HG02798 (cell line): ENCODE measurements at regions not wholly inside any gene's neighbourhood (a gene's known extent, or its start where the extent isn't known, plus 50 kb on each side); places are given as distances from the start of the nearest gene placed in this dataset.
A peak's percentile ranks its signal among the peaks of the same experiment; 100 is the strongest.

Experiments
- ATAC-seq: cut with Tn5 transposase; IDR thresholded peaks from one replicate; pipeline ENCODE4 v1.9.1; 2021; ENCODE audit warnings: mild to moderate bottlenecking; ENCODE audit not compliant: unreplicated experiment, poor library complexity

- ATAC-seq = no peak
These were observed 232.0 kb downstream of the SNCA start for GRCh38 chr4:89604951-89605350.

GRCh38 chr4:89599026-89599425 is 237.9 kb downstream of the SNCA start:
- no peak for ATAC-seq

GRCh38 chr4:89598602-89599001 is 238.4 kb downstream of the SNCA start:
- no peak for ATAC-seq

DNA sequence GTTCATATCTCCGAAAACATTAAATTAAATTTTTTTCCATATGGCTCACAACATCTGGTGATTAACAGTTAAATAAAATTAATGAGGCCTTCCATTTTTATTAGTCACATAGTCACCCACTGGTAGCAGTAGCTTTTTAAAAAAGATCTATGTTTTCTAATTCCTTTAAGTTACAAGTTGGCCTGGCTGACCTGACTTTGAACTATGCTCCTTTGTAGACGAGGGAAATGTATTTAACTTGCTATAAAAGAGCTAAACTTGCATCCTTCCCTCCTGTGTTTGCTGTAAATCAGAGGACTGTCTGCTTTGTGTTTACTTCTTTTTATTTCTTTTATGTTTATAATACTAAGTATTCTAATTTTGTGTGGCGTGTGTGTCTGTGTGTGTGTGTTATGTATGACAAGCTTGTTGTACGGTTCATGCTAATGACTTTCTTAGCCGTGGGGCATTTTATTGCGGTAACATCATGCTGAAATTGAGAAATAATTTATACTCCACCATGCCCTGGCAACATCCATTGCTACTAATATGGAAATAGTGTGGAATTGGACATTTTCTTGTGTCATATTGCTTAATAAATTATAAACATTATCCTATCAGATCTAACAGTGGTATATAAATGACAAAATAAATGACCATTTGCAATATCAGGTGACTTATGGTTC is 241.7 kb downstream of the SNCA start:
- ATAC-seq = no peak

- ATAC-seq = no peak
These were observed 246.8 kb downstream of the SNCA start for GRCh38 chr4:89590128-89590527.

- no peak for ATAC-seq
These were observed 248.5 kb downstream of the SNCA start for GRCh38 chr4:89588421-89588820.

DNA sequence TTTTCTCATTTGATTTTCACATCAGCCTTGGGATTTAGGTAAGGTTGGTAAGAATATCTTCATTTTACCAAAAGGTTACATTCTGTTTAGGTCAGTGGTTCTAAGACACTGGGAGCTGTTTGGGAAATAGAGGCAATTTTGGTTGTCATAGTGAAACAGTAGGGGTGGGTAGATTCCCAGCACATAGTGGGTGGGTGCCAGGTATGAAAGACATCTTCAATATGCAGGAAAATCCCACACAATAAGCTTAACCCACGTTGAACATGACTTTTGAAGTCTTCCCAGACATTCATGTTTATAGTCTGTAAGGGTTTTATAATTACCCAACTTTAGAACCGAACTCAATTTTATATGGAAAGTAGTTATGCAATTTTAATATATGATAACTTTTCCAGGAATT is 249.6 kb downstream of the SNCA start:
- no peak for ATAC-seq

GRCh38 chr4:89586864-89587263 is 250.1 kb downstream of the SNCA start:
- ATAC-seq = no peak

DNA sequence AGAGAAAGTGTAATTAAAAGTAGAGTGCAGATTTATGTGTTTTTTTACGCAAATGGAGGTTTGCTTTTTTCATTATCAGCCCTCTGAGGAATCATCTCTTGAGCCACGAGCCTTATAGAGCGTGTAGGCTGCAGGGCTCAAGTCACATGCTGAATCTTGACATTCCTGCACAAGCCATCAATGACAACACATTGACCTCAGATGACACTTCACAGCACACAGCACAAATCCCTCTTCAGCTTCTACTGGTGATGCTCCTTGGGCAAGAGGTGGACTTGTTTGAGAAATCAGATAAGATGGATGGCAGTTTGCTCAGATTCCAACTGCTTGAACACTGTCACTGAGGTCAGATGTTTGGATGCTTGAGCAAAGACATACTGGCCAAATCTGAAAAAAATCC is 250.6 kb downstream of the SNCA start:
- no peak for ATAC-seq

DNA sequence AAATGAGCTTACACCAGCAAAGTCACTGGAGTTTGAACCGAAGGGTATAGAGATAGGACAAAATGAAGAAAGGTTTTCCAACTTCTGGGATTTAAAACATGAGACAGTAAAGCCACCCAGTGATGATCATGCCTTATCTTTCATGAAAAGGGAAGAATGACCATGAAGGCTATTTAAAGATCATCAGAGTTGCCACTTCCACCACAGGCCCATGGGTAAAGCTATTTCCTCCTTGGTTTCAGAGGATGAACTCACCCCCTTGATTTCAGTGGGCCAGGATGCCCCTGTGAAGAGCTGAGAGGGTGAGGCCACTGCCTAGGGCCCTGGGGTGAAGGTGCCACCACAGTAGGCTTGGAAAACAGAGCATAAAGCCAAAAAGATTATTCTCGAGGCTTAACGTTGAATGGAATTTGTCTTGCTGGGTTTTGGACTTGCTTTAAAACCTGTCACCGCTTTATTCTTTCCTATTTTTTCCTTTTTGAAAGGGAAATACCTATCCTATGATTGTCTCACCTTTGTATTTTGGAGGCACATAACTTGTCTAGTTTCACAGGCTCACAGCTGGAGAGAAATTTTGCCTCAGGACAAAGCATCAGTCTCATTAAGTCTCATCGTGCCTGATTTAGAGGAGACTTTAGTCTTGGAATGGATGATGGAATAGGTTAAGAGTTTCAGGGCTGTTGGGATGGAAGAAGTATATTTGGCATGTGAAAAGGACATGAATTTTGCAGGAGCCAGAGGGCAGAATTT is 254.0 kb downstream of the SNCA start:
- no peak for ATAC-seq

GRCh38 chr4:89579771-89580170 is 257.2 kb downstream of the SNCA start:
- ATAC-seq = no peak

DNA sequence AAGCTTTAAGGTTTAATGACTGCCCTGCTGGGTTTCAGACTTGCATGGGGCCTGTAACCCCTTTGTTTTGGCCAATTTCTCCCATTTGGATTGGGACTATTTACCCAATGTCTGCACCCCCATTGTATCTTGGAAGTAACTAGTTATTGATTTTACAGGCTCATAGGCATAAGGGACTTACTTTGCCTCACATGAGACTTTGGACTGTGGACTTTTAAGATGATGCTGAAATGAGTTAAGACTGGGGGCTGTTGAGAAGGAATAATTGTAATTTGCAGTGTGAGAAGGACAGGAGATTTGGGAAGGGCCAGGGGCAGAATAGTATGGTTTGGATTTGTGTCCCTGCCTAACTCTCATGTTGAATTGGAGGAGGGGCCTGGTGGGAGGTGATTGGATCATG is 260.7 kb downstream of the SNCA start:
- no peak for ATAC-seq

GRCh38 chr4:89575840-89576239 is 261.1 kb downstream of the SNCA start:
- no peak for ATAC-seq

DNA sequence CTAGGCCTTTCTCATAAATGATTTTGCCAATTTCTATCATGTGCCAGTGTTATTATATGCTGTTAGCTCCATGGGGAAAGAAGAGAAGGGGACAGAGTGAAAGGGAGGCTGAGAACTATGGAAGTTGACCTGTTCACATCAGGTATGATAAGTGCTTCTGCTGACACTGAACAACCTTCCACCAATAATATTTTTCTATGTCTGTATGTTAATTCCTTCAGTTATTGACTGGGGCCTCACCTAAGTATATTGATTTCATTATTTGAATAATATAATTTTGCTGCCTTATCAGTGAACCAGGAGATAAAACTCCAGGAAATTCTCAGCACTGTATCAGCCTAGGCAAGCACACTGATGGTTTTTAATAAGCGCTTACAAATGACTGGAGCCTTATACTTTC is 262.8 kb downstream of the SNCA start:
- ATAC-seq = no peak

DNA sequence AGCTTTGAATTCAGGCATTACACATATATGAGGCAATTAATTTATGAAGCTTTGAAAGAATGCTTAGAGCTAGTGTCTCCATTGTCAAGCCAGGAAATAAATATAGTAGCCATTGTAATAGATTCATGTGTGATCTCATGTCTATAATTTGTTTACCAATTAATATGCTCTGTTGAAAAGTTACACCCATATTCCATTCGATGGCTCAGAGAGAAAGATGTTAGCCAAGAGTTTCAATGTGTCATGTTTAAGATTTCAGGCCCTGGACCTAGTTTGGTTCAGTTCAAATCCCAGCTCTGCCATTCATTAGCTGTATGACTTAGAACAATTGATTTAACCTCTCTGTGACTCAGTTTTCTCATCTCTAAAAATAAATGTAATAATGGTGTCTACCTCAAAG is 263.3 kb downstream of the SNCA start:
- ATAC-seq = no peak

DNA sequence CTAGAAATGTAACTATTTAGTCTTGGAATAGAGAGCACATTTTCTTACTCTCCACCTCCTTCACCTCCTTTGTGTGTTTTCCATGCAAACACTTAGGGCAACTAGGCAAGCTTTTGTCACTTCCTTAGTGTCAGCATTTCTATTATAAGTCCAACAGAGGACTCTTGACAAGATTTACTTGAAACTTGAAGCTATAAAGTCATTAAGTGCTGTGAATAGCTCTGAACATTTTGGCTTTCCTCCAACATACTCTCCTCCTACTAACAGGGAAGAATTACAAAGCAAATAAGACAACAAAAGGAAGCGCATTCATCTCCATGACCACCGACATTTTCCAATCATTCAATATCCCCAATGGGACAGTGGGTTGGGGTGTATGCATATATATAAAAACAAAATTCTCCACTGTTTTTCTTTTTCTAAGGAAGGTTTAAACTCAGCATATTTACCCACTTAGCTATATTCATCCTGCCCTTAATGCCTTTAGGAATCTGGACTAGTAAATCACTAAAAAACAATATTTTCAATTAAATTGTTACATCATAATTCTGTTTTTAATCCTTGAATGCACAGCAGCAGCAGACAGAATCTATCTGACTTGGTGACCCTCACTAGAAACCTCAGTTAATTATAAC is 264.6 kb downstream of the SNCA start:
- no peak for ATAC-seq

DNA sequence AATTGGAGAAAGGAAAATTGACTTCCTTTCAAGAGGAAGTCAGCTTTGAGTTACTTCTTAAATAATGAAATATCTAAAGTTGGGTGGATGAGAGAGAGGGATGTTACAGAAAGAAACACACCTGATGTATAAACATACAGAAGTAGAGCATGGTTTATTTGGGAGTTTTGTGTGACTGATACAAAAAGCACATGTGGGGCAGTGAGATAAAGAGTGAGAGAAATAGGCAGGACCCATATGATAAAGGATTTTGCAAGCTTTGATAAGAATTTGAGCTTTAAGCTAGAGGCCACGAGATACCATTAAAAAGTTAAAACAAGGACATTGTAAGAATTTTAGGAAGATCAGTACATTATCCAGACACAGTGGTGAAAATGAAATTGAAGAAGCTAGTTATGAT is 263.3 kb upstream of the GPRIN3 start:
- no peak for ATAC-seq

- ATAC-seq = no peak
These were observed 260.3 kb upstream of the GPRIN3 start for GRCh38 chr4:89567936-89568335.

GRCh38 chr4:89563431-89563830 is 255.8 kb upstream of the GPRIN3 start:
- ATAC-seq = peak; percentile 68

DNA sequence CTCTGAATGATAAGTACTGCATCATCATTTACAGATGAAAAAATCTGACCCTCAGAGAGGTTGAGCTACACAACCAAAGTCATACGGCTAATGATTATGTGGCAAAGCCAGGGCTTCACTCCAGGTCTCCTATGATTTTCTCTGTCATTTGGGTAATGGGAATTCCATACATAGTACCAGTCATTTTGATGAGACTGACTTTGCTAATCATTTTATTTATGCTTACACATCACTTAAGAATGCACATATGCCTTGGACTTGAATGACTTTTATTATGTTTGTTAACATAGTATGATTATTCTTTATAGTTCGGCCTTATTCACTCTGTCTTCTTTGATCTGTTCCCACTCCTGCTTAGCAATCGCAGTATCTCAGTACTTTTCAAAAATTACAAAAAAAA is 255.1 kb upstream of the GPRIN3 start:
- ATAC-seq = no peak

- ATAC-seq = no peak
These were observed 253.4 kb upstream of the GPRIN3 start for GRCh38 chr4:89561048-89561447.

DNA sequence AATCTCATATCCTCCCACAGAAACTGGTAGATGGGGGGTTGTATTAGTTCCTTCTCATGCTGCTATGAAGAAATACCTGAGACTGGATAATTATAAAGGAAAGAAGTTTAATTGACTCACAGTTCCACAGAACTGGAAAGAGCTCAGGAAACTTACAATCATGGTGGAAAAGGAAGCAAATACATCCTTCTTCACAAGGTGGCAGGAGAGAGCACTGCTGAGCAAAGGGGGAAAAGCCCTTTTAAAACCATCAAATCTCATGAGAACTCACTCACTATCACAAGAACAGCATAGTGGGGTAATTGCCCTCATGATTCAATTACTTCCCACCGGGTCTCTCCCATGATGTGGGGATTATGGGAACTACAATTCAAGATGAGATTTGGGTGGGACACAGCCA is 250.5 kb upstream of the GPRIN3 start:
- ATAC-seq = no peak
